ENCODE measurements at regions not wholly inside any gene's neighbourhood (a gene's known extent, or its start where the extent isn't known, plus 50 kb on each side); places are given as distances from the start of the nearest gene placed in this dataset.
"Not testable (repeated sequence)": the region's sequence is repeated elsewhere in the genome, so short reads cannot be mapped to it uniquely, and the experiment has no call there.

DNA sequence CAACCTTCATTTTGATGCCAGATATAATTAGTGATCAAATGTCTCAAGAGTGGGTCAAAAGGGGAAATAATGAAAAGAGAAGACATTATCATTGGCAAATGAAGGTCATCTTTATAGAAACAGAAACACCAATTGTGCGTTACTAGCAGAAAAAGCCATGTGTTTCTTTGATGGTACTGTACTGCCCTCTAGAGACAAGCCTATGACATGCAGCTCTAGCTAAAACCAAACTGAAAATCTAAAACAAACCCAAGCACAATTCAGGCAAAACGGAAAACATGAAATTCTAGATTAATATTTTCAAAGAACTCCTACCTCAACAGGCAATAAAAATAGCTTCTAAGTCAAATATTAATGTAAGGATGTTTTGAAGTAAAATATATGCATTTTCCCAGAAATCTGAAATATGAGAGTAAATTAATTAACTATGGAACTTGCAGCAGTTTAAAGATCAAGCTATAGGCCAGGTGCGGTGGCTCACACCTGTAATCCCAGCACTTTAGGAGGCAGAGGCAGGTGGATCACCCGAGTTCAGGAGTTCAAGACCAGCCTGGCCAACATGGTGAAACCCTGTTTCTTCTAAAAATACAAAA, 115.4 kb downstream of the KLHL28 start:
- no peak overlapping the region for H3K4me3 ChIP-seq (ENCODE audit: low read depth, low read length)
- peak; percentile 54 for DNase-seq (ENCODE audit: low read depth)
- TF ChIP-seq, protein P1, sequence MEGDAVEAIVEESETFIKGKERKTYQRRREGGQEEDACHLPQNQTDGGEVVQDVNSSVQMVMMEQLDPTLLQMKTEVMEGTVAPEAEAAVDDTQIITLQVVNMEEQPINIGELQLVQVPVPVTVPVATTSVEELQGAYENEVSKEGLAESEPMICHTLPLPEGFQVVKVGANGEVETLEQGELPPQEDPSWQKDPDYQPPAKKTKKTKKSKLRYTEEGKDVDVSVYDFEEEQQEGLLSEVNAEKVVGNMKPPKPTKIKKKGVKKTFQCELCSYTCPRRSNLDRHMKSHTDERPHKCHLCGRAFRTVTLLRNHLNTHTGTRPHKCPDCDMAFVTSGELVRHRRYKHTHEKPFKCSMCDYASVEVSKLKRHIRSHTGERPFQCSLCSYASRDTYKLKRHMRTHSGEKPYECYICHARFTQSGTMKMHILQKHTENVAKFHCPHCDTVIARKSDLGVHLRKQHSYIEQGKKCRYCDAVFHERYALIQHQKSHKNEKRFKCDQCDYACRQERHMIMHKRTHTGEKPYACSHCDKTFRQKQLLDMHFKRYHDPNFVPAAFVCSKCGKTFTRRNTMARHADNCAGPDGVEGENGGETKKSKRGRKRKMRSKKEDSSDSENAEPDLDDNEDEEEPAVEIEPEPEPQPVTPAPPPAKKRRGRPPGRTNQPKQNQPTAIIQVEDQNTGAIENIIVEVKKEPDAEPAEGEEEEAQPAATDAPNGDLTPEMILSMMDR (IDR thresholded peaks at IDR 0.05; ENCODE audit: insufficient read depth, low read depth, low read length, missing control alignments): peak; percentile 85

DNA sequence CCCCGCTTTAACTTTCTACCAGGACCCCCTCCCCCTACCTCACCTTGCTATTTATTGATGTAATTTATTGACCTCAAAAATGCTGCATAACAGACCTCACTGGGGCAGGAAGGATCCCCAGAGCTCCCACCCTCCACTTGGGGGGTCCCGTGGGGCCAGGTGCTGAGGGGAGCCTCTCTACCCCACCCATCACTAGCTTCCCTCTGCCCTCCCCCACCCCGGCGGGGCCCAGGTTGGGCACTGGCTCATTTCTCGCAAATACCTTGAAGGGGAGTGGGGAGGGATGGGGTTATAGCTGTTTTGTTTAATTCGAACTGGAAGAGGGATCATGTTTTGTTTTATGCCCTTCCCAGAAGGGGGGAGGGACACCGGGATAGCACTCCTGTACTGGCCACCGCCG, 125.8 kb downstream of the KLHL28 start:
- H3K4me3 ChIP-seq (ENCODE audit: low read depth, low read length); DNase-seq (ENCODE audit: low read depth): not testable (repeated sequence)

DNA sequence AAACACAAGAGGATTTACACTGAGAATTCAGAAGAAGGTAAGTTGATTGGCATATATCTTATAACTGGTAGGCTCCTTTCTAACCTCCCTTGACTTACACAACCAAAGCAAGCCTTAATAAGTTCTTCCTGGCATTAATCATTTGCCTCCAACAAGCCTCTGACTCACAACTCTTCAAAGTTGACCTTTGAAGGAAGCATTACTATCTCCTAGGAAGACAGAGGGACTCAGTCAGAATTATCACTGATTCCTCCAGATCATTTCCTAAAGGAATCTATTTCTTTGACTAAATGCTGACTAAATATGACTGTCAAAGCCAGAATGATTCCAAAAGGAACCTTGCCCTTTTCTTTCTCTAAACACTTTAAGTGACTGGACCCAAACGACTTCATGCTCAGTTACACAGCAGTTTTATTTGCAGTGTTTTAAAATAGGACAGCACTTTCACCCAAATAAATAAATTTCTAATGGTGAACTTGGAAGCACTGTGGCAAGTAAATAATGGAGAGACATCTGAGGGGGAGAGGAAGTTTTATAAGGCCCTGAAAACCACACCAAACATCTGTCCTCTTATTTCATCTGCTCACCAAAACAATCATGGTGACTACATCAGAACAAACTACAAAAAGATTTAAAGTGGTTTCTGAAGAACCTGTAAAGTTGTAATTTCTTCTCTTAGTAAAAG, 128.2 kb downstream of the KLHL28 start:
- no peak for DNase-seq (ENCODE audit: low read depth)
- TF ChIP-seq, protein P1 (IDR thresholded peaks at IDR 0.05; ENCODE audit: insufficient read depth, low read depth, low read length, missing control alignments): no peak
- no peak overlapping the region for H3K4me3 ChIP-seq (ENCODE audit: low read depth, low read length)

- no peak for DNase-seq (ENCODE audit: low read depth)
- TF ChIP-seq, protein P1 (IDR thresholded peaks at IDR 0.05; ENCODE audit: insufficient read depth, low read depth, low read length, missing control alignments): no peak
Measured at GRCh38 chr14:44830371-44830770, 131.4 kb downstream of the KLHL28 start.

GRCh38 chr14:44829021-44829420, 132.7 kb downstream of the KLHL28 start:
- H3K4me3 ChIP-seq (ENCODE audit: low read depth, low read length): no peak overlapping the region
- TF ChIP-seq, protein P1 (IDR thresholded peaks at IDR 0.05; ENCODE audit: insufficient read depth, low read depth, low read length, missing control alignments): no peak
- DNase-seq (ENCODE audit: low read depth): no peak

More at GRCh38 chr14:44830371-44830770, 131.4 kb downstream of the KLHL28 start:
- no peak overlapping the region for H3K4me3 ChIP-seq (ENCODE audit: low read depth, low read length)

GRCh38 chr14:44828023-44828422, 133.7 kb downstream of the KLHL28 start:
- H3K4me3 ChIP-seq (ENCODE audit: low read depth, low read length): no peak overlapping the region
- no peak for DNase-seq (ENCODE audit: low read depth)
- TF ChIP-seq, protein P1 (IDR thresholded peaks at IDR 0.05; ENCODE audit: insufficient read depth, low read depth, low read length, missing control alignments): no peak

GRCh38 chr14:44820230-44820964, 141.3 kb downstream of the KLHL28 start:
- TF ChIP-seq, protein P1 (IDR thresholded peaks at IDR 0.05; ENCODE audit: insufficient read depth, low read depth, low read length, missing control alignments): no peak
- H3K4me3 ChIP-seq (ENCODE audit: low read depth, low read length): no peak overlapping the region
- DNase-seq (ENCODE audit: low read depth): no peak
